Calu3 (cell line): ENCODE measurements at regions not wholly inside any gene's neighbourhood (a gene's known extent, or its start where the extent isn't known, plus 50 kb on each side); places are given as distances from the start of the nearest gene placed in this dataset.

Experiments
- BruUV-seq: library from RNA; stranded (reverse); fragments of 400-500 nt; replicated peaks from 2 replicates; lab custom pipeline; 2021; lab: Mats Ljungman, UMichigan
- CTCF ChIA-PET: fragments of 300-600 bp; sonication (Branson Sonifier 250); formaldehyde crosslinking; loops from one replicate; lab custom pipeline; 2022; ENCODE audit warnings: antibody characterized with exemption; lab: Charles Lee
- DNase-seq: peaks from one replicate; pipeline ENCODE4 v3.0.0; 2022
- H3K27ac Mint-ChIP-seq: one replicate; pipeline ENCODE4 v1.8.0; 2022; ENCODE audit warnings: mixed read lengths; ENCODE audit not compliant: unreplicated experiment
- H3K27me3 Mint-ChIP-seq: one replicate; pipeline ENCODE4 v1.8.0; 2022; ENCODE audit warnings: mixed read lengths; ENCODE audit not compliant: unreplicated experiment
- H3K36me3 Mint-ChIP-seq: one replicate; pipeline ENCODE4 v1.8.0; 2022; ENCODE audit warnings: mild to moderate bottlenecking, moderate library complexity, mixed read lengths; ENCODE audit not compliant: insufficient read depth, unreplicated experiment
- H3K4me1 Mint-ChIP-seq: one replicate; pipeline ENCODE4 v1.8.0; 2022; ENCODE audit warnings: mild to moderate bottlenecking, low read depth, mixed read lengths; ENCODE audit not compliant: unreplicated experiment
- H3K4me3 Mint-ChIP-seq: one replicate; pipeline ENCODE4 v1.8.0; 2022; ENCODE audit warnings: mild to moderate bottlenecking, low read depth, moderate library complexity, mixed read lengths; ENCODE audit not compliant: unreplicated experiment
- H3K9me3 Mint-ChIP-seq: one replicate; pipeline ENCODE4 v1.8.0; 2022; ENCODE audit warnings: low read depth, mixed read lengths; ENCODE audit not compliant: unreplicated experiment
- CTCF ChIP-seq: fragments of 200-600 bp; IDR thresholded peaks from one replicate; pipeline ENCODE4 v1.8.0; 2022; ENCODE audit warnings: antibody characterized with exemption; ENCODE audit not compliant: unreplicated experiment
- intact Hi-C: fragments of 100-400 bp; cut with micrococcal nuclease; formaldehyde crosslinking; loops from one replicate; pipeline ENCODE4 v1.10.0; 2022; ENCODE audit not compliant: unreplicated experiment

GRCh38 chr4:38493066-38493465, 170.9 kb upstream of the KLF3 start:
- no peaks in the 10 kb centered on the region for H3K9me3 Mint-ChIP-seq
- no peaks in the 10 kb centered on the region for H3K36me3 Mint-ChIP-seq
- intact Hi-C loops, result no loop called here
- TF ChIP-seq CTCF, result no peak
- no peak overlapping the region for H3K27ac Mint-ChIP-seq
- no peaks in the 10 kb centered on the region for H3K27me3 Mint-ChIP-seq
- no TSS peak for BruUV-seq
- peaks cover 37% of the 10 kb centered on the region for H3K4me1 Mint-ChIP-seq
- H3K4me3 Mint-ChIP-seq, result no peak overlapping the region
- CTCF ChIA-PET, result no interaction called here
- no peak for DNase-seq

GRCh38 chr4:38495446-38495845, 168.6 kb upstream of the KLF3 start:
- Mint-ChIP-seq H3K4me3 (no peak overlapping the region), H3K9me3 (no peaks in the 10 kb centered on the region), H3K27me3 (no peaks in the 10 kb centered on the region), H3K36me3 (no peaks in the 10 kb centered on the region), H3K4me1 (peaks cover 19% of the 10 kb centered on the region), H3K27ac (no peak overlapping the region)
- CTCF ChIA-PET, result no interaction called here
- intact Hi-C loops, result no loop called here
- no peak for TF ChIP-seq CTCF
- BruUV-seq, result no TSS peak
- DNase-seq, result no peak

- H3K36me3 Mint-ChIP-seq, result no peaks in the 10 kb centered on the region
- CTCF ChIA-PET, result interaction anchor here (0.6 kb wide), 1 partner anchor 525 kb away, joined by 4 read pairs; no protein-coding TSS in a partner anchor
- no peak overlapping the region for H3K27ac Mint-ChIP-seq
- TF ChIP-seq CTCF, result no peak
- H3K9me3 Mint-ChIP-seq, result no peaks in the 10 kb centered on the region
- H3K27me3 Mint-ChIP-seq, result no peaks in the 10 kb centered on the region
- BruUV-seq, result no TSS peak
- no peak for DNase-seq
- peaks cover 3% of the 10 kb centered on the region for H3K4me1 Mint-ChIP-seq
- intact Hi-C loops, result no loop called here
- no peak overlapping the region for H3K4me3 Mint-ChIP-seq
Measured at GRCh38 chr4:38497121-38497520, 166.9 kb upstream of the KLF3 start.

DNA sequence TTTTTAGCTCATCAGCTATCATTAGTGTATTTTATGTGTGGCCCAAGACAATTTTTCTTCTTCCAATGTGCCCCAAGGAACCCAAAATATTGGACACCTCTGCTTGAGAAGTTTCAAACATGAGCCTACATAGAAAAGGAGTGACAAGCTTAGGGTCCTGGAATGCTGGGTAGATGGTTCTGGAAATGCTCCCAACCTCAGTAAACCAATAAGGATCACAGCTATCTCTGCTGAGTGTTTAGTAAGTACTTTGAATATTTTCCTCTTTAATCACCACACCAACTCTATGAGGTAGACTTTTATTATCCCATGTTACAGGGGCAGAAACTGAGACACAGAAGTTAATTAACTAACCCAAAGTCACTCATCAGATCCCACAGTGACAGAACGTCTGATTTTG, 164.9 kb upstream of the KLF3 start:
- Mint-ChIP-seq H3K9me3 (no peaks in the 10 kb centered on the region), H3K27ac (no peak overlapping the region), H3K36me3 (no peaks in the 10 kb centered on the region), H3K27me3 (no peaks in the 10 kb centered on the region), H3K4me1 (no peaks in the 10 kb centered on the region), H3K4me3 (no peak overlapping the region)
- TF ChIP-seq CTCF, result no peak
- intact Hi-C loops, result no loop called here
- no peak for DNase-seq
- no TSS peak for BruUV-seq
- CTCF ChIA-PET, result no interaction called here
